ENCODE measurements at regions not wholly inside any gene's neighbourhood (a gene's known extent, or its start where the extent isn't known, plus 50 kb on each side); places are given as distances from the start of the nearest gene placed in this dataset.

DNA sequence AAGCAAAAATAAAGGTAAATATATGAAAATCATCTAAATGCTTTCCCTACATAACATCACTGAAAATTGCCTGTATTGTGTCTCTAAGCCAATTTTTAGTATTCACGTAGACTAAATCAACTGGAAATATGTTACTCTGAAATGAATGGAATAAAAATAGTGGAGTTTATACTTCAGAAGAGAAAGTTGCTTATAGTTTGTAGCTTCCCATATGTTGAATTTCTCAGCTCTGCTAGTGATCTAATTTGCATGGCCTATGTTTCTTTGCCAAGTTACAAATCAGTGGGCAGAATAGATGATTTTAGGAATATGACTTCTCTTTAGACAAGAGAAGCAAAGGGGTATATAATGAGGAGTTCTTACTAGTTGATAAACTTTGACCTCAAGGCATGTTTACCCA is 850.2 kb downstream of the OLFM4 start:
- WGBS, 2 donors = 57 to 64% methylated on average over 1 of the region's 1 CpG
- H3K27me3 ChIP-seq = no peaks in the 10 kb centered on the region

GRCh38 chr13:53885997-53886396 is 857.4 kb downstream of the OLFM4 start:
- Histone ChIP-seq H3K4me3 (no peak overlapping the region), H3K36me3 (no peaks in the 10 kb centered on the region), H3K9me3 (peaks cover 0 to 8% (median 0%) of the 10 kb centered on the region in 4 donors), H3K27ac (no peak overlapping the region), H3K27me3 (no peaks in the 10 kb centered on the region), H3K4me1 (no peaks in the 10 kb centered on the region)
- WGBS, 2 donors = 55 to 74% methylated on average over 1 of the region's 1 CpG
- no peak for DNase-seq (ENCODE audit: low spot score in 2 of 2)
- TF ChIP-seq CTCF (IDR thresholded peaks at IDR 0.05) = no peak
- TF ChIP-seq POLR2A (IDR thresholded peaks at IDR 0.05) = no peak
- no peak for TF ChIP-seq EP300 (IDR thresholded peaks at IDR 0.05)

More for the DNA sequence above, 850.2 kb downstream of the OLFM4 start:
- no peaks in the 10 kb centered on the region for H3K4me1 ChIP-seq
- no peak overlapping the region for H3K4me3 ChIP-seq
- no peak for DNase-seq (ENCODE audit: low spot score in 2 of 2)
- peaks cover 0 to 8% (median 0%) of the 10 kb centered on the region in 4 donors for H3K9me3 ChIP-seq
- TF ChIP-seq CTCF (IDR thresholded peaks at IDR 0.05) (no peak), EP300 (IDR thresholded peaks at IDR 0.05) (no peak), POLR2A (IDR thresholded peaks at IDR 0.05) (no peak)
- no peak overlapping the region for H3K27ac ChIP-seq
- H3K36me3 ChIP-seq = no peaks in the 10 kb centered on the region

- TF ChIP-seq CTCF (IDR thresholded peaks at IDR 0.05) (no peak), POLR2A (IDR thresholded peaks at IDR 0.05) (no peak), EP300 (IDR thresholded peaks at IDR 0.05) (no peak)
- Histone ChIP-seq H3K4me3 (no peak overlapping the region), H3K27me3 (no peaks in the 10 kb centered on the region), H3K27ac (no peak overlapping the region), H3K36me3 (no peaks in the 10 kb centered on the region), H3K4me1 (no peaks in the 10 kb centered on the region), H3K9me3 (no peaks in the 10 kb centered on the region)
- no peak for DNase-seq (ENCODE audit: low spot score in 2 of 2)
- 78 to 85% methylated on average over 2 of the region's 2 CpGs for WGBS, 2 donors
Observed at GRCh38 chr13:53890696-53891095, 862.1 kb downstream of the OLFM4 start.

DNA sequence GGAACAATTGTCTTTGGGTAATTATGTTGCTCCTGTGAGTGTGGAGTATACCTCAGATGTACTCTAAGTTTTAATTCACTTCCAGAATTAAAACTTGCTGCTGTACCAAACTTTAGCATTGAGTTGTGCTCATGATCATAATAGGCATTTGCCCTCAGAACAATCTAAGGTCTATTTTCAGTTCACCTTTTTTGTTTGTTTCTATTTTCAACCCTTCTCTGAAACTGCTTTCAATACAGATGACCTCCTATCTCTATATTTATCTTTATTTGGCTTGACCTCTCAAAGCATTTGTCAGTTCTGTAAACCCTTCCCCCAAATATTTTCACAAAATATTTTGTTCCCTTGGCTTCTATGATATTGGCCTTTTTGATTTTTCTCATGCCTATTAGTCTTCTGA is 873.0 kb downstream of the OLFM4 start:
- no peaks in the 10 kb centered on the region for H3K4me1 ChIP-seq
- no peak for DNase-seq (ENCODE audit: low spot score in 2 of 2)
- H3K9me3 ChIP-seq = no peaks in the 10 kb centered on the region
- TF ChIP-seq EP300 (IDR thresholded peaks at IDR 0.05) (no peak), POLR2A (IDR thresholded peaks at IDR 0.05) (no peak), CTCF (IDR thresholded peaks at IDR 0.05) (no peak)
- H3K4me3 ChIP-seq = no peak overlapping the region
- H3K27me3 ChIP-seq = no peaks in the 10 kb centered on the region
- H3K36me3 ChIP-seq = no peaks in the 10 kb centered on the region
- H3K27ac ChIP-seq = no peak overlapping the region

- Histone ChIP-seq H3K9me3 (no peaks in the 10 kb centered on the region), H3K27ac (no peak overlapping the region), H3K4me1 (no peaks in the 10 kb centered on the region), H3K4me3 (no peak overlapping the region), H3K27me3 (no peaks in the 10 kb centered on the region), H3K36me3 (no peaks in the 10 kb centered on the region)
- WGBS, 2 donors = 74 to 83% methylated on average over 2 of the region's 2 CpGs
- DNase-seq (ENCODE audit: low spot score in 2 of 2) = no peak
- TF ChIP-seq CTCF (IDR thresholded peaks at IDR 0.05) (no peak), POLR2A (IDR thresholded peaks at IDR 0.05) (no peak), EP300 (IDR thresholded peaks at IDR 0.05) (no peak)
Observed at GRCh38 chr13:53907891-53908290, 879.3 kb downstream of the OLFM4 start.

Measured in tibial nerve (tissue), 4 donors.